NCI-H1105 treated with DMSO at 0.1 percent for 48 hours (cell line): ENCODE measurements at regions not wholly inside any gene's neighbourhood (a gene's known extent, or its start where the extent isn't known, plus 50 kb on each side); places are given as distances from the start of the nearest gene placed in this dataset.

Source experiments
- DNase-seq: peaks from one replicate; lab custom pipeline; 2025; lab: John Stamatoyannopoulos, UW

GRCh38 chr22:48678171-48679135, 1149.2 kb downstream of the BRD1 start:
- DNase-seq: no peak

- no peak for DNase-seq
These were observed 1150.1 kb downstream of the BRD1 start for GRCh38 chr22:48677621-48678020.

GRCh38 chr22:48677168-48677520, 1150.5 kb downstream of the BRD1 start:
- no peak for DNase-seq

GRCh38 chr22:48676266-48677167, 1151.2 kb downstream of the BRD1 start:
- DNase-seq: no peak

- no peak for DNase-seq
These were observed 1151.9 kb downstream of the BRD1 start for GRCh38 chr22:48675830-48676145.

GRCh38 chr22:48675141-48675829, 1152.4 kb downstream of the BRD1 start:
- no peak for DNase-seq

- DNase-seq: no peak
These were observed 1153.7 kb downstream of the BRD1 start for GRCh38 chr22:48673806-48674500.

- DNase-seq: no peak
These were observed 1155.3 kb downstream of the BRD1 start for GRCh38 chr22:48672387-48672786.

GRCh38 chr22:48670731-48671130, 1156.9 kb downstream of the BRD1 start:
- no peak for DNase-seq

- DNase-seq: no peak
These were observed 1157.5 kb downstream of the BRD1 start for GRCh38 chr22:48669986-48670716.

GRCh38 chr22:48669226-48669625, 1158.4 kb downstream of the BRD1 start:
- DNase-seq: no peak

GRCh38 chr22:48667289-48667688, 1160.4 kb downstream of the BRD1 start:
- no peak for DNase-seq

- DNase-seq: no peak
These were observed 1161.1 kb downstream of the BRD1 start for GRCh38 chr22:48666620-48667019.

- no peak for DNase-seq
These were observed 1162.2 kb downstream of the BRD1 start for GRCh38 chr22:48665311-48665995.

- no peak for DNase-seq
These were observed 1163.1 kb downstream of the BRD1 start for GRCh38 chr22:48664586-48664985.

- no peak for DNase-seq
These were observed 1164.4 kb downstream of the BRD1 start for GRCh38 chr22:48663297-48663696.

- no peak for DNase-seq
These were observed 1165.1 kb downstream of the BRD1 start for GRCh38 chr22:48662476-48663135.

- no peak for DNase-seq
These were observed 1165.7 kb downstream of the BRD1 start for GRCh38 chr22:48661984-48662383.

GRCh38 chr22:48660790-48661740, 1166.6 kb downstream of the BRD1 start:
- no peak for DNase-seq
